Glomerular visceral epithelial cell (primary cell): ENCODE measurements at regions not wholly inside any gene's neighbourhood (a gene's known extent, or its start where the extent isn't known, plus 50 kb on each side); places are given as distances from the start of the nearest gene placed in this dataset.
"Not testable (repeated sequence)": the region's sequence is repeated elsewhere in the genome, so short reads cannot be mapped to it uniquely, and the experiment has no call there.

Experiments used
- DNase-seq: peaks from one replicate; pipeline ENCODE4 v3.0.0-alpha.2; 2016; ENCODE audit errors: extremely low spot score

GRCh38 chr4:170700064-170700463, 610.3 kb upstream of the AADAT start:
- DNase-seq: no peak

- DNase-seq: no peak
Measured at GRCh38 chr4:170698334-170698733, 608.6 kb upstream of the AADAT start.

- DNase-seq: no peak
Measured at GRCh38 chr4:170697845-170698244, 608.1 kb upstream of the AADAT start.

DNA sequence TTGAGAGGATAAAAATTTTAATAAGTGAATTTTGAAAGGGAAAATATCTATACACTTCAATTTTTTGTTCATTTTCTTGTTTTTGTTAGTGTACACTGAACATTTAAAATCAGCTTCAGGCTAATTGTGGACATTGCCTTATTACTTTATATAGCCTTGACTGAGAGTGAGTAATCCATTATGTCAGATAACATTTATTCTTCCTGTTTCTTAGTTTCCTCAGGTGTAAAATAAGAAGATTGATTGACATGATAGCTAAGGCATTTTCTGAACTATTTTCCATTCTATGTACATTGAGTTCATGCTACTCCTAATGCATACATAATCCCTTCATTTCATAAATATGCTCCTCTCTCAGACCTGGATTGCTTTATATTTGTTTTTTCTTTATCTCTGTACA, 607.3 kb upstream of the AADAT start:
- no peak for DNase-seq

GRCh38 chr4:170691168-170691567, 601.4 kb upstream of the AADAT start:
- no peak for DNase-seq

- DNase-seq: no peak
Measured at GRCh38 chr4:170687751-170688150, 598.0 kb upstream of the AADAT start.

- DNase-seq: not testable (repeated sequence)
Measured at GRCh38 chr4:170685701-170686100, 595.9 kb upstream of the AADAT start.

- DNase-seq: no peak
Measured at GRCh38 chr4:170682558-170683294, 593.0 kb upstream of the AADAT start.

- DNase-seq: not testable (repeated sequence)
Measured at GRCh38 chr4:170682087-170682486, 592.3 kb upstream of the AADAT start.

DNA sequence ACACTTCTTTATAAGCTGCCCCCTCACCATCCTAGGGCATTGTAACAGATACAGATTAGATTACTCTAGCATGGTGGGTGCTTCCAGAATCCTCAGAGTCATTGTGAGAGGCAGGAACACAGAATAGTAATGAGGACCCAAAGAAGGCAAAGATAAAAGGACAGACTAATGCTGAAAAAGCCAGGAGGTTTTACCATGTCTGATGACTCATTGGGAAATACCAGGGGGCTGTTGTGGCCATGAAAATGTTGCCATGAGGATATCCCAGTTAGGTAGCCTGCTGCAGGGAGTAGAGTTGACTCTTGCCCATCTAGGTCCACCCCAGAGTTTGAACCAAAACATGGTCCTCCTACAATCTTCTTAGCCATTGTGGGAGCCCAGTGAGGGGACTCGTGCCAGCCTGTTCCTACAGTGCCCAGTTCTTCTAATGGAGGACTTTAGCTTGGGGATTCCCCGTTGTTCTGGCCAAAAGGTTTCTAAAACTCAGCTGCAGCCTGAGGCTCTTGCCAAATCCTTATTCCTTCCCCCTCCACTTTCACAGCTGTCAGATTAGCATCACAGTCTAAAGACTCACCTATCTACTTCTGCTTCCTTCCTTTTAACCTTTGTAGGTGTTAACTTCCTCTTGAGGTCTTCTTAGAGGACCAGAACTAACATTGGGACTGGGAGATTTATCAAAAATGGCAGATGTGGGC, 586.0 kb upstream of the AADAT start:
- DNase-seq: peak; percentile 45

- no peak for DNase-seq
Measured at GRCh38 chr4:170674176-170674575, 584.4 kb upstream of the AADAT start.

- peak; percentile 26 for DNase-seq
Measured at GRCh38 chr4:170672381-170672965, 582.7 kb upstream of the AADAT start.

GRCh38 chr4:170671171-170671570, 581.4 kb upstream of the AADAT start:
- DNase-seq: no peak

DNA sequence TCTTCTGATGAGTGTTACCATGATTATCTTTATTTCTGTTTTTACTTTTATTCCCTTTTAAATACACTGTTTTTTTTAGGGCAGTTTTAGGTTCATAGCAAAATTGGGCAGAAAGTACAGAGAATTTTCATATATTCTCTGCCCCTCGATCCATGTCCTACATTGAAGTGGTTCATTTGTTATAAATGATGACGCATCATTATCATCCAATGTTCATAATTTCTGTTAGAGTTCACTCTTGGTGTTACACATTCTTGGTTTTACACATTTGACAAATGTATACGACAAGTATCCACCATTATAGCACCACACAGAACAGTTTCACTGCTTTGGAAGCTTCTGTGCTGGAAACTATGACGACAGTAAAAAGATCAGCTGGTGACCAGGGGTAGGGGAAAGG, 578.1 kb upstream of the AADAT start:
- DNase-seq: no peak

GRCh38 chr4:170666909-170667308, 577.2 kb upstream of the AADAT start:
- no peak for DNase-seq

DNA sequence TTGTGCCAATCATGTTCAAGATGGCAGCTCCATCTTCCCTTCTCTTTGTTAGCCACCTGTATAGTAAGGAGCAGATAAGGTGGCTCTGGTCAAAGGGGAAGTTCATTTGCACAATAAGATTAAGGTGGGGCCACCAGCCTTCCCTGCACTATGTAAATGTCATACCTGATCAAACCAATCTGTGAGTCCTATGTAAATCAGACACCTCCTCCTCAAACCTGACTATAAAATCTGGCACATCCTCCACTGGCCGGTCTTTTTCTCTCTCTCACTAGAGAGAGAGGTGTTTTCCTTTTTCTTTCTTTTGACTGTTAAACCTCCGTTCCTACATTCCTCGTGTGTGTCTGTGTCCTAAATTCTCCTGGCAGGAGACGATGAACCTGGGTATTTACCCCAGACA, 572.5 kb upstream of the AADAT start:
- no peak for DNase-seq

- no peak for DNase-seq
Measured at GRCh38 chr4:170657761-170658160, 568.0 kb upstream of the AADAT start.

GRCh38 chr4:170656506-170656905, 566.8 kb upstream of the AADAT start:
- no peak for DNase-seq

GRCh38 chr4:170652571-170652970, 562.8 kb upstream of the AADAT start:
- DNase-seq: no peak

GRCh38 chr4:170651786-170652185, 562.0 kb upstream of the AADAT start:
- no peak for DNase-seq

DNA sequence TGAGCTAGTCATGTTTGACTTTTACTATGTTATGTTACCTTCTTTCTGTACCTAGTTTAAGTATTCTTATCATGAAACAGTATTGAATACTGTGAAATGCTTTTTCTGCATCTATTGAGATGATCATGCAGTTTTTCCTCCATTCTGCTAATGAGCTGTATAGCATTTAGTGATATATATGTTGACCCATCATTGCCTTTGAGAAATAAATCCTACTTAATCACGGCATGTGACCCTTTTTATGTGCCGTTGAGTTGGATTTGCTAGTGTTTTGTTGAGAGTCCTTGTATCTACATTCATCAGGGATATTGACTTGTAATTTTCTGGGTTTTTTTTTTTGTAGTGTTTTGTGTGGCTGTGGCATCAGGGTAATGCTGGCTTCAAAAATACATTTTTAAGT, 537.7 kb upstream of the AADAT start:
- no peak for DNase-seq

DNA sequence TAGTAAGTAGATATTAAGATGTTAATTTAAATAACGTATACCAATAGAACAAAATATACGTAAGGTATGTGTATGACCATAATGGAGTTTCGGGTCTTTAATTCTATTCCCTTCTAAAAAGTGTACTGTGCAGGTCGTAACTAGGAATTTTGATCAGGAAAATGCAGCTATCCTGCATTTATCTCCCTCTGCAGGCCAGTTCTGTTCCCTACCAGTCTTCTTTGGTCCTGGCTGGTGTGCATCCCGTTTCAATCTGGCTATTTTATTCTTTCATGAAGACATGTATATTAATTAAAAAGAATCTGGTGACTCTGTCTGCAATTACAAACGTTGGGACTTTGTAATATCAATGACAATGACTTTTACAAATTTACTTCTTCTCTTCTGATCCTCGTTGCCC, 534.1 kb upstream of the AADAT start:
- DNase-seq: no peak

GRCh38 chr4:170610434-170610833, 520.7 kb upstream of the AADAT start:
- DNase-seq: no peak
